Activated gamma-delta T cell treated with Interleukin-2 at 50 U/mL for 16 hours (primary cell): ENCODE measurements at regions not wholly inside any gene's neighbourhood (a gene's known extent, or its start where the extent isn't known, plus 50 kb on each side); places are given as distances from the start of the nearest gene placed in this dataset.

ENCODE experiments used
- DNase-seq: peaks from one replicate; pipeline ENCODE4 v3.0.0-alpha.2; 2020

DNA sequence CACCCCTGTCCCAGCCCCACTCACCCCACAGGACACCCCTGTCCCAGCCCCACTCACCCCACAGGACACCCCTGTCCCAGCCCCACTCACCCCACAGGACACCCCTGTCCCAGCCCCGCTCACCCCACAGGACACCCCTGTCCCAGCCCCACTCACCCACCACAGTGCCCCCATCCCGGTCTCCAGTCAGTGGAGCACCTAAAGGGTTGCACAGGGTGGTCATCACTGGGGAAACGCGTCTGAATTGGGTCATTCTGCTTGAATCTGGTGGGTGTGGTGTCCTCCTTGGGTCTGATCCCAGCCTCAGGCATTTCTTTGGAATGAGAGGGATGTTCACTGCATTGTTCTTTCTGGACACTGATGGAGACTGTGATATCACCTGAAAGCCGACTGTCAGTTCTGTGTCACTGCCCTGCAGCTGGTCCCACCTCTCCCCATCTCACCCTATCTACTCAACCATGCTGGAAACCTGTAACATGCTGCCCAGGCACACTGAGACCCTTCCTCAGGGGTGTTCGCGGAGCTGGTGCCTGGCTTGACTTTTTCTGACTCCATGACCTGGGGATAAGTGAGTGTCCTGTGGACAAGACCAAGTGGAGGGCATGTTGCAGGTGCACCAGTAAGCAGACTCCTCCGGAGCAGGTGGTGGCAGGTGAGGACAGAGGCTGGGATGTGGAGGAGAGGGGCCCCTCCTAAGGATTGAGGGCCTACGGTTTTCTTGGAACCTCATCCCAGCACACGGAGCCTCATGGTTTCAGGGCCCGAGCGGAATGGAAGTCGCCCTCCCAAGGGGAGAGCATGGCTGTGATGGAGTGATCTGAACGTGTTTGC lies 262.5 kb upstream of the PPP2R2D start:
- no peak for DNase-seq

DNA sequence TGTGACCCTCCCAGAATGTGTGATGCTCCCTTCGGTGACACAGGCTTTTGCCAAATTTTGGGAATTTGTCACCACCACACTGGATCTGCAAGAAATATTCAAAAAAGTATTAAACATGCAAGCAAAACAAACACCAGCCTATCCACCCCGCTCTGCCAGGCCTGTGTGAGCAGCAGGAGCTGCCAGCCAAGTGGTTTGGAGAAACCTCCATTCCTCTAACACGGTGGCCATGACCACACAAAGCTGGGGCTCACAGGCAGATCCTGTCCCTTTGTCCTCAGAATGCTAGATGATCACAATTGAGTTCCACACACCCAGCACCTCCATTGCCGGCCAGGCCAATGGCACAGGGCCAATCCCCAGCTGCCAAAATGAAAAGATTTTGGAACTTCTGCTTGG lies 261.9 kb upstream of the PPP2R2D start:
- DNase-seq = no peak

GRCh38 chr10:131640045-131640644 lies 260.7 kb upstream of the PPP2R2D start:
- DNase-seq = no peak

- DNase-seq = no peak
Observed at GRCh38 chr10:131641231-131641630, 259.6 kb upstream of the PPP2R2D start.

DNA sequence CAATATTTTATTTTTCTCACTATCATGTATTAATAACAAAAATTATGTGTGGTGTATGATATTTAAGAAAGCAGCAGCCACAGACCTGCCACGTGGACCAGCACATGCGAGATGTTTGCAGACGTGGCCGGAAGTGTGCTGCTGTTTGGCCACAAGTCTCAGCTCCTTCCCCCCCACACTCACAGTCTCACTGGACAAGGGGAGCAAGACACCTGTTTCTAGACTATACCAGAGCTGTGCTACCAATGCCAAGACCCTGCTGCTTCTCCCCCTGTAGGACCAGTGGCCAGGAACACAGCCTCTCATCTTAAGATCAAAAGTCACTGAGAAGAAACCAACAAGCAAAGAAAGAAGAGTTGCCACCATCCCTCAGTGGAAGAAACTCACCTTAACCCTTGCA lies 258.9 kb upstream of the PPP2R2D start:
- no peak for DNase-seq

DNA sequence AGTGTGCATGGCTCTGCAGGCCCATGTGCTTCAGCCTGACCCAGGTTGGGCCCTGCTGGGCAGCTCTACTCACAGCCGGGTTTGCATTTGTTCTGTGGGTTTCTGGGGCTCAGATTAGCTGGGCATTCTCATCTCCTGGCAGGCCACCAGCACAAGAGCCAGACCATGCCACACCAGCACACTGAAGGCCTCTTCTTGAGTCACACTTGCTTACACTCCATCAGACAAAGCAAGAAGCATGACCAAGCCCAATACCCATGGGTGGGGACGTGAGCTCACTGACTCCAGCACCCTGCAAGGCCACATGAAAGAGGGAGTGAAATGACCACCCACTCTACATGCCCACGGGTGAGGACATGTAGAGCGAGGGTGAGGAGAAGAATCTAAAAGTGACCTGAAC lies 257.8 kb upstream of the PPP2R2D start:
- DNase-seq = no peak

GRCh38 chr10:131644289-131644688 lies 256.5 kb upstream of the PPP2R2D start:
- no peak for DNase-seq

DNA sequence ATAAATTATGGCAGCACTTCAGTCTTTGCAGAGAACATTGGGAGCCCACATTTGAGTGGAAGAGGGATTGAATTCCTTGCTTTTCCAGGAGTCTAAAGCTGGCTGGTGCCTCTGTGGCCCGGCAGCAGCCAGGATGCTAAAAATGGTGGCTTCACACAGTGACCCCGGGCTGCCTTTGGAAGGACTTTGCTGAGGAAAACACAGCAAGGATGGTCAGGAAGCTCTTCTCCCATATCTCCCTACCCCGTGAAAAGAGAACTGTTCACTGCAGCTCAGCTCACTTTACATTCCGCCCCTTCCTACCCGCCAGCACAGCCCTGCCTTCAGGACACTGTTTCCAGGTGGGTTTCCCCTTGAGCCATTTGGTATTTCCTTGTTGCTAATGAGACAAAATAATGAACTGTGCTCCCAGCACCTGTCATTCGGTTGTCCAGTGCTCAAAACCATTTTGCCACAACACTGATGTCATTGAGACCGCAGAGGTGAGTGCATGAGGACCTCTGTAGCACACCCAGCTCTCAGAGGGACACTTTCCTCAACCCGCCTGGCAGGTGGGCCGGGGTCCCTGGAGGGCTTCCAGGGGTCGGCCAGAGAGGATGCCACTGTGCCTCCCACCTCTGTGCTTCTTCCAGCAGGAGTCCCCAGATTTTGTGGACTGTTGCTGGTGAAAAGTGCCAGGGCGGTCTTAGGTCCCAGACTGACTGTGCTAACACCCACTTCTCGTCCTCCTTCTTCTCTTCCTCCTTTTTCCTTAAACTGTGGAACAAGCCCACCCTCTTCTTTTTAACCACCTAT lies 255.7 kb upstream of the PPP2R2D start:
- no peak for DNase-seq

- DNase-seq = no peak
Observed at GRCh38 chr10:131645756-131646155, 255.1 kb upstream of the PPP2R2D start.

DNA sequence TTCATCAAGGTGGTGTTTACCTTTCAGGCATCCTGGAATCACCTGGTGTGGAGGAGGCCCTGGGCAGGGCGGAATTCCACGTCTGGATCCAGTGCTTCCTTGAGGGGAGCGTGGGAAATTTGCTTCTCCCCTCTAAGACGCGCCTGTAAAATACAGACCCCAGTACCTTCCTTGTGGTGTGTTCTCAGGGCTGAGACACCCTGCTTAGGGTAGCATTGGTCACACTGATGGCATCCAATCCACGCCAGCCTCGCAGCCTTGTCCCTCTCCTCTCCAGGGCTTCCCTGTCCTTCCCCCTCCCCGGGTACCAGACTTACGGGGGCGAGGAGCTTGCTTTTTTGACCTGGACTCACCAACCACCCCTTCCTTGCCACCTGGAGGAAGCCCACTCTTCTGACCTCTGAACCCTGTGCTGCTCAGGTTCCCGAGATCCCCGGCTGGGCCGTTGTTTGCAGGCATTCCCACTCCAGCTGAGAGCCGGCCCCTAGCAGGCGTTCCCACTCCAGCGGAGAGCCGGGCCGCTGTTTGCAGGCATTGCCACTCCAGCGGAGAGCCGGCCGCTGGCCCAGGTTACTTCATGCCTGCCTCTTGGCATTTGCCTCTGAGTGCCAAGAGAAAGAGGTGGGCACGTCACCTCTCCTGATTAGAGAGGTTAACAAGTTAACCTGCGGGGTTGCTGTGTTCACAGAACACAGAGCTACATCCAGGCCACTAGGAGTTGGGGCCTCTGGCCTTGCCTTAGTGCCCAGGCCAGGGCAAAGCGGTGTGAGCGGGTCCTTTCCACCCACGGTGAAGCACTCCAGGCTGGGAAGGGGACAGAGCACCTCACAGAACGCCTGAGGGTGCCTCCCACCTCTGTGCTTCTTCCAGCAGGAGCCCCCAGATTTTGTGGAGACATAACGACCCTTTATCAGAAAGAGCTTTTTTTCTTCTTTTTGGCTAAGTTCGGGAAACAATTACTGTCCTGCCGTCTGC lies 254.0 kb upstream of the PPP2R2D start:
- DNase-seq = no peak

GRCh38 chr10:131647789-131648188 lies 253.0 kb upstream of the PPP2R2D start:
- DNase-seq = no peak

GRCh38 chr10:131648386-131649020 lies 252.3 kb upstream of the PPP2R2D start:
- no peak for DNase-seq

- DNase-seq = no peak
Observed at GRCh38 chr10:131649617-131650016, 251.2 kb upstream of the PPP2R2D start.

- no peak for DNase-seq
Observed at GRCh38 chr10:131650169-131650705, 250.6 kb upstream of the PPP2R2D start.

DNA sequence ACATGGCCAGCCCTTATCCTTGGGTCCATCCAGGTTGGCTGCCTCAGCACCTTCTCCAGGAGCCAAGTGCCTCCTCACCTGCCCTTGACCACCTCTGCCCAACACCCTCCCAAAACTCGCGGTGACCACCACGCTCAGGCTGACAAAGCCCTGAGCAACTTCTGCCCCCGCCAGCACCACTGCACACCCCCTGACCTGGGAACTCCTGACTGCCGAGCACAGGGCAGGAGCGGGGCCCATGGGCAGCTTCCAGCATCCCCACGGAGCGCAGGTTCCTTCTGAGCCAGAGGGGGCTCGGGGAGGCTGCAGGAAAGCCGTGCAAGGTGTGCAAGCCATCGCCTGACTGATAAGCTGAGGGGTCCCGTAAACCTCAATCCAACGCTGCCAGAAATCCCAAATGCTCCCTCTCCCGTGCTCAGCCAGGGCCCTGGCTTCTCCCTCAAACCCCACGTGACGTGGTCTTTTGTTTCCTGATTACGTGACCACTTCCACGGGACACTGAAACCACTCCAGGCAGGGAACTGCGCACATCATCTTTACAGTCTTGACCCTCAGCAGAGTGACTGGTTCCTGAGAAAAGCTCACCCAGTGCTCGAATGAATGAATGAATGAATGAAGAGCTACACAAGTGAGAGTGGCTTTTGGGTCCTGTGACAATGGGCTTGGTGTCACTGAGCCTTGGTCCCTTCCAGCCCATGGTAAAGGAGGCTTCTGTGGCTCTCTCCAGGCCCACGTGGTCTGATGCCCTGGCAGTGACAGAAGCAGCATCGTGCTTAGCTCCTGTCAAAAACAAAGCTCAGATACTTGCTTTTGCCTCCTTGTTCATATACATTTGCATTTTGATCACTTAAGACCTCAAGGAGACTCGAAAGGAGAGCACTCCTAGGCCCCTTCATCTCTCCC lies 249.8 kb upstream of the PPP2R2D start:
- no peak for DNase-seq

- no peak for DNase-seq
Observed at GRCh38 chr10:131651674-131652437, 249.0 kb upstream of the PPP2R2D start.

DNA sequence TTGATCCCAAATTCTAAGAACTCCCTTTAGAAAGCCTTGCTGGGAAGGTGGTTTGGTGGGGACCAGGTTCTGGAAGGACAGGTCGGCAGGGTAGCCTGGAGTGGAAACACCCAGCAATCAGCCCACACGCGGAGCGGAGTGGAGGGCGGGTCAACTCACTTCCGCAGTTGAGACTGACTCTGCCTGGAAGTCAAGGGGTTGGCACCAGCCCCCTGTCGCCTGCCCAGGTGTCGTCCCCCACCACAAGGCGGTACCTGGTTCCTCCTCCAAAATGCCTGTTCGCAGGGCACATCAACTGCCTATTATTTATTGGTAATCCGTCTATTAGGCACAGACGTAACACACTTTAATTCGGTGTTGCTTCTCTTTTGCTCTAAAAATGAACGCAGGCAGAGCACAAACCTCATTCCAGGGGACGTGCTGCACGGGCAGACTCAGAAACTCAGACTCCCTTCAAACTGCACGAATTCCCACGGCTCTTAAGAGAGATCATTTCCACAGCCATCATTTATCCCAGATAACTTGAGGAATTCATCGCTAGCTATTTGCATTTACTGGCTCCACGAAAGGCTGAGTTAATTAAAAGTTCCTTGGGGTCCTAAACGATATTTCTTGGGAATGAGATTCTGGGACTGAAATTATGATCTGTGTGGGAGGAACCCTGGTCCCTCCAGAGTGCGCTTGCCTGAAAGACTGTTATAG lies 248.2 kb upstream of the PPP2R2D start:
- DNase-seq = no peak

GRCh38 chr10:131653140-131653539 lies 247.7 kb upstream of the PPP2R2D start:
- no peak for DNase-seq
